OCI-LY1 (cell line): ENCODE measurements at regions not wholly inside any gene's neighbourhood (a gene's known extent, or its start where the extent isn't known, plus 50 kb on each side); places are given as distances from the start of the nearest gene placed in this dataset.

Source experiments
- H2AFZ ChIP-seq: fragments of 200-600 bp; sonication (generic), shearing (Covaris generic); 2 replicates; pipeline ENCODE4 v1.6.0; 2014; ENCODE audit warnings: antibody characterized with exemption, mild to moderate bottlenecking, low read length
- H3F3A ChIP-seq: fragments of 200-600 bp; sonication (generic), shearing (Covaris generic); 2 replicates; pipeline ENCODE4 v1.6.0; 2014; ENCODE audit warnings: mild to moderate bottlenecking, antibody characterized with exemption, low read length, moderate library complexity; ENCODE audit not compliant: insufficient read depth
- H3K27ac ChIP-seq: fragments of 200-600 bp; sonication (generic); 2 replicates; pipeline ENCODE4 v1.5.1; 2014; ENCODE audit warnings: low read length, mixed run types, mild to moderate bottlenecking, low read depth; ENCODE audit not compliant: poor library complexity, severe bottlenecking
- H3K27me3 ChIP-seq: fragments of 200-600 bp; sonication (generic); 2 replicates; pipeline ENCODE4 v1.6.0; 2014; ENCODE audit warnings: antibody characterized with exemption, mild to moderate bottlenecking, low read length, moderate library complexity; ENCODE audit not compliant: insufficient read depth
- H3K36me3 ChIP-seq: fragments of 200-600 bp; sonication (generic); 2 replicates; pipeline ENCODE4 v1.6.1; 2014; ENCODE audit warnings: mild to moderate bottlenecking, antibody characterized with exemption, low read length, moderate library complexity, mixed read lengths; ENCODE audit not compliant: insufficient read depth
- H3K4me1 ChIP-seq: fragments of 200-600 bp; sonication (generic); 2 replicates; pipeline ENCODE4 v1.5.1; 2014; ENCODE audit warnings: mild to moderate bottlenecking, low read length, moderate library complexity; ENCODE audit not compliant: insufficient read depth, severe bottlenecking
- H3K4me2 ChIP-seq: fragments of 200-600 bp; sonication (generic), shearing (Covaris generic); 2 replicates; pipeline ENCODE4 v1.6.1; 2014; ENCODE audit warnings: low read length
- H3K4me3 ChIP-seq: fragments of 200-600 bp; sonication (generic); 2 replicates; pipeline ENCODE4 v1.5.1; 2014; ENCODE audit warnings: low read length, low read depth, mild to moderate bottlenecking, mixed read lengths; ENCODE audit not compliant: poor library complexity, severe bottlenecking
- H3K79me2 ChIP-seq: fragments of 200-600 bp; shearing (Covaris generic); 2 replicates; pipeline ENCODE4 v1.6.1; 2016; ENCODE audit warnings: mixed run types, low read length, mixed read lengths; ENCODE audit not compliant: insufficient read depth
- H3K9ac ChIP-seq: fragments of 200-600 bp; sonication (generic), shearing (Covaris generic); 2 replicates; pipeline ENCODE4 v1.6.1; 2014; ENCODE audit warnings: mild to moderate bottlenecking, low read length, mixed read lengths
- H3K9me2 ChIP-seq: fragments of 200-600 bp; sonication (generic), shearing (Covaris generic); 2 replicates; pipeline ENCODE4 v1.6.1; 2014; ENCODE audit warnings: low read depth, mild to moderate bottlenecking, low read length, mixed read lengths
- H3K9me3 ChIP-seq: fragments of 200-600 bp; shearing (Covaris generic); 2 replicates; pipeline ENCODE4 v1.6.1; 2014; ENCODE audit warnings: low read length, mixed read lengths
- H4K20me1 ChIP-seq: fragments of 200-600 bp; sonication (generic), shearing (Covaris generic); 2 replicates; pipeline ENCODE4 v1.6.0; 2016; ENCODE audit warnings: mild to moderate bottlenecking, low read length; ENCODE audit not compliant: insufficient read depth
- CTCF ChIP-seq: fragments of 200-600 bp; sonication (generic), shearing (Covaris generic); IDR thresholded peaks from 2 replicates; pipeline ENCODE4 v1.5.1; 2017; ENCODE audit warnings: mild to moderate bottlenecking, antibody characterized with exemption, low read length, moderate library complexity, mixed read lengths
- EZH2 ChIP-seq: fragments of 200-600 bp; sonication (generic), shearing (Covaris generic); IDR thresholded peaks from 2 replicates; pipeline ENCODE4 v1.8.0; 2017; ENCODE audit warnings: borderline replicate concordance, mixed run types, mild to moderate bottlenecking, antibody characterized with exemption, low read length, moderate library complexity, mixed read lengths

- Histone ChIP-seq H2AFZ (no peak overlapping the region), H3K4me3 (no peak overlapping the region), H3K27me3 (no peaks in the 10 kb centered on the region), H3F3A (no peaks in the 10 kb centered on the region), H3K9ac (no peak overlapping the region), H3K4me2 (no peak overlapping the region), H3K27ac (no peak overlapping the region), H3K36me3 (no peaks in the 10 kb centered on the region), H3K4me1 (peaks cover 2% of the 10 kb centered on the region), H3K9me3 (no peaks in the 10 kb centered on the region), H3K9me2 (no peaks in the 10 kb centered on the region), H4K20me1 (no peaks in the 10 kb centered on the region), H3K79me2 (no peaks in the 10 kb centered on the region)
- no peak for TF ChIP-seq CTCF
- no peak for TF ChIP-seq EZH2
Measured at GRCh38 chr9:129283705-129284606, 105.9 kb upstream of the IER5L start.

- Histone ChIP-seq H3K27me3 (no peaks in the 10 kb centered on the region), H2AFZ (no peak overlapping the region), H3K36me3 (no peaks in the 10 kb centered on the region), H3F3A (no peaks in the 10 kb centered on the region), H3K4me1 (peaks cover 8% of the 10 kb centered on the region), H3K9ac (no peak overlapping the region), H3K27ac (no peak overlapping the region), H3K9me2 (no peaks in the 10 kb centered on the region), H3K4me3 (no peak overlapping the region), H3K4me2 (no peak overlapping the region), H3K79me2 (no peaks in the 10 kb centered on the region), H4K20me1 (no peaks in the 10 kb centered on the region), H3K9me3 (no peaks in the 10 kb centered on the region)
- TF ChIP-seq CTCF (no peak), EZH2 (no peak)
Measured at GRCh38 chr9:129283291-129283691, 105.2 kb upstream of the IER5L start.

GRCh38 chr9:129282731-129283211 lies 104.7 kb upstream of the IER5L start:
- H3K27ac ChIP-seq, result no peak overlapping the region
- H3K9me3 ChIP-seq, result no peaks in the 10 kb centered on the region
- H3K36me3 ChIP-seq, result no peaks in the 10 kb centered on the region
- H3K4me3 ChIP-seq, result no peak overlapping the region
- no peak overlapping the region for H3K9ac ChIP-seq
- H3K27me3 ChIP-seq, result no peaks in the 10 kb centered on the region
- H3K9me2 ChIP-seq, result no peaks in the 10 kb centered on the region
- H3K79me2 ChIP-seq, result no peaks in the 10 kb centered on the region
- H3F3A ChIP-seq, result no peaks in the 10 kb centered on the region
- TF ChIP-seq EZH2 (no peak), CTCF (no peak)
- H3K4me2 ChIP-seq, result no peak overlapping the region
- H4K20me1 ChIP-seq, result no peaks in the 10 kb centered on the region
- H2AFZ ChIP-seq, result no peak overlapping the region
- peaks cover 12% of the 10 kb centered on the region for H3K4me1 ChIP-seq
